ENCODE measurements at regions not wholly inside any gene's neighbourhood (a gene's known extent, or its start where the extent isn't known, plus 50 kb on each side); places are given as distances from the start of the nearest gene placed in this dataset.

- TF ChIP-seq ZNF629 (tag by site-specific recombination; IDR thresholded peaks at IDR 0.05), result no peak
- no peak for TF ChIP-seq ZNF184 (tag by site-specific recombination; IDR thresholded peaks at IDR 0.05)
- no peak for TF ChIP-seq ZNF175 (tag by site-specific recombination; IDR thresholded peaks at IDR 0.05)
- TF ChIP-seq CTCF (tag by site-specific recombination; IDR thresholded peaks at IDR 0.05), result no peak
- TF ChIP-seq ZNF416 (tag by site-specific recombination; IDR thresholded peaks at IDR 0.05), result no peak
- TF ChIP-seq ZNF544 (tag by site-specific recombination; IDR thresholded peaks at IDR 0.05), result no peak
Measured at GRCh38 chr12:113759135-113759534, 207.0 kb downstream of the RBM19 start.

Data from HEK293 (cell line).